ENCODE measurements at regions not wholly inside any gene's neighbourhood (a gene's known extent, or its start where the extent isn't known, plus 50 kb on each side); places are given as distances from the start of the nearest gene placed in this dataset.

DNA sequence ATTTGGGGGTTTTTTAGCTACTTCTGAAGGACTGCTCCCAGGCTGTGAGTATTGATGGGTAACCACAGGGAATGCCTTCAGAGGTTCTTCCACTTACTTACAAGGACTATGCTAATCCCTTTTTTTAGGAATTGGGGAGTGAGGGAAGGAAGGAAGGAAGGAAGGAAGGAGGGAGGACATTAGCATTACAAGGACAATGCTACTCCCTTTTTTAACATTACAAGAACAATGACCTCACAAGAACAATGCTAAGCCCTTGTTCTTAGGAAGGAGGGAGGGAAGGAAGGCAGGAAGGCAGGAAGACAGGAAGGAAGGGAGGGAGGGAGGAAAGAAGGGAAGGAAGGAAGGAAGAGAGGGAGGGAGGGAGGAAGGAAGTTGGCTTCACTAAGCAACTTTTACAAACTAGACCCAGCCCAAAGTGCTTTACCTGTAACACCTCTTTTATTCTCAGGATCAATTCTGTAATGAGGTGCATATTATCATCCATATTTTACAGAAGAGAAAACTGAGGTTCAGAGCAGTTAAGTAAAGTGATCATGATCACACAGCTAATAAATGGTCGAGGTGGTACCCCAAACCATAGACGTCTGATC lies 446.8 kb upstream of the JARID2 start:
- TF ChIP-seq, protein P1, sequence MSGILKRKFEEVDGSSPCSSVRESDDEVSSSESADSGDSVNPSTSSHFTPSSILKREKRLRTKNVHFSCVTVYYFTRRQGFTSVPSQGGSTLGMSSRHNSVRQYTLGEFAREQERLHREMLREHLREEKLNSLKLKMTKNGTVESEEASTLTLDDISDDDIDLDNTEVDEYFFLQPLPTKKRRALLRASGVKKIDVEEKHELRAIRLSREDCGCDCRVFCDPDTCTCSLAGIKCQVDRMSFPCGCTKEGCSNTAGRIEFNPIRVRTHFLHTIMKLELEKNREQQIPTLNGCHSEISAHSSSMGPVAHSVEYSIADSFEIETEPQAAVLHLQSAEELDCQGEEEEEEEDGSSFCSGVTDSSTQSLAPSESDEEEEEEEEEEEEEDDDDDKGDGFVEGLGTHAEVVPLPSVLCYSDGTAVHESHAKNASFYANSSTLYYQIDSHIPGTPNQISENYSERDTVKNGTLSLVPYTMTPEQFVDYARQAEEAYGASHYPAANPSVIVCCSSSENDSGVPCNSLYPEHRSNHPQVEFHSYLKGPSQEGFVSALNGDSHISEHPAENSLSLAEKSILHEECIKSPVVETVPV (CRISPR knock-in tag; IDR thresholded peaks at IDR 0.05), result no peak
- TF ChIP-seq, protein P2, sequence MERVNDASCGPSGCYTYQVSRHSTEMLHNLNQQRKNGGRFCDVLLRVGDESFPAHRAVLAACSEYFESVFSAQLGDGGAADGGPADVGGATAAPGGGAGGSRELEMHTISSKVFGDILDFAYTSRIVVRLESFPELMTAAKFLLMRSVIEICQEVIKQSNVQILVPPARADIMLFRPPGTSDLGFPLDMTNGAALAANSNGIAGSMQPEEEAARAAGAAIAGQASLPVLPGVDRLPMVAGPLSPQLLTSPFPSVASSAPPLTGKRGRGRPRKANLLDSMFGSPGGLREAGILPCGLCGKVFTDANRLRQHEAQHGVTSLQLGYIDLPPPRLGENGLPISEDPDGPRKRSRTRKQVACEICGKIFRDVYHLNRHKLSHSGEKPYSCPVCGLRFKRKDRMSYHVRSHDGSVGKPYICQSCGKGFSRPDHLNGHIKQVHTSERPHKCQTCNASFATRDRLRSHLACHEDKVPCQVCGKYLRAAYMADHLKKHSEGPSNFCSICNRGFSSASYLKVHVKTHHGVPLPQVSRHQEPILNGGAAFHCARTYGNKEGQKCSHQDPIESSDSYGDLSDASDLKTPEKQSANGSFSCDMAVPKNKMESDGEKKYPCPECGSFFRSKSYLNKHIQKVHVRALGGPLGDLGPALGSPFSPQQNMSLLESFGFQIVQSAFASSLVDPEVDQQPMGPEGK (CRISPR knock-in tag; IDR thresholded peaks at IDR 0.05; ENCODE audit: borderline replicate concordance), result no peak
- TF ChIP-seq, protein P3, sequence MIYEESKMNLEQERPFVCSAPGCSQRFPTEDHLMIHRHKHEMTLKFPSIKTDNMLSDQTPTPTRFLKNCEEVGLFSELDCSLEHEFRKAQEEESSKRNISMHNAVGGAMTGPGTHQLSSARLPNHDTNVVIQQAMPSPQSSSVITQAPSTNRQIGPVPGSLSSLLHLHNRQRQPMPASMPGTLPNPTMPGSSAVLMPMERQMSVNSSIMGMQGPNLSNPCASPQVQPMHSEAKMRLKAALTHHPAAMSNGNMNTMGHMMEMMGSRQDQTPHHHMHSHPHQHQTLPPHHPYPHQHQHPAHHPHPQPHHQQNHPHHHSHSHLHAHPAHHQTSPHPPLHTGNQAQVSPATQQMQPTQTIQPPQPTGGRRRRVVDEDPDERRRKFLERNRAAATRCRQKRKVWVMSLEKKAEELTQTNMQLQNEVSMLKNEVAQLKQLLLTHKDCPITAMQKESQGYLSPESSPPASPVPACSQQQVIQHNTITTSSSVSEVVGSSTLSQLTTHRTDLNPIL (CRISPR knock-in tag; IDR thresholded peaks at IDR 0.05; ENCODE audit: low read depth), result no peak
- no peak for TF ChIP-seq OSR1 (CRISPR knock-in tag; IDR thresholded peaks at IDR 0.05)
